HCT116 (cell line): ENCODE measurements at regions not wholly inside any gene's neighbourhood (a gene's known extent, or its start where the extent isn't known, plus 50 kb on each side); places are given as distances from the start of the nearest gene placed in this dataset.

Experiments
- ATAC-seq: fragments of 200-7000 bp; cut with Tn5 transposase; 2 replicates; pipeline ENCODE4 v1.9.1; 2020; ENCODE audit warnings: mild to moderate bottlenecking, moderate library complexity
- BruUV-seq: library from RNA; stranded (reverse); fragments of 400-500 nt; replicated peaks from 2 replicates; lab custom pipeline; 2021; lab: Mats Ljungman, UMichigan
- CTCF ChIA-PET: fragments of 300-600 bp; sonication (Branson Sonifier 250); formaldehyde crosslinking; loops from one replicate; lab custom pipeline; 2021; ENCODE audit warnings: antibody characterized with exemption; lab: Charles Lee
- POLR2A ChIA-PET: fragments of 300-600, 350-600 bp; sonication (Branson Sonifier 250); formaldehyde crosslinking; loops from one replicate; lab custom pipeline; 2021; ENCODE audit warnings: antibody characterized with exemption; lab: Charles Lee
- RAD21 ChIA-PET, 2 experiments: fragments of 300-600 bp; sonication (Branson Sonifier 250); formaldehyde crosslinking; loops; one replicate each; lab custom pipeline; 2023; ENCODE audit warnings: low total read pairs in 2 of 2; ENCODE audit not compliant: uncharacterized antibody in 2 of 2, unreplicated experiment in 2 of 2, low non-redundant PET in 1 of 2; lab: Charles Lee
- DNase-seq: peaks from one replicate; pipeline ENCODE4 v3.0.0-alpha.2; 2010; ENCODE audit warnings: low read depth, low spot score
- H2AFZ ChIP-seq: fragments of 200-600 bp; shearing (Covaris generic), sonication (generic); 2 replicates; pipeline ENCODE4 v1.6.1; 2017; ENCODE audit warnings: low read depth, mixed run types, mixed read lengths, antibody characterized with exemption, low read length; ENCODE audit not compliant: poor library complexity, severe bottlenecking
- H3K27ac ChIP-seq: 2 replicates; pipeline ENCODE4 v1.5.1; 2012; ENCODE audit warnings: low read depth, low read length
- H3K27me3 ChIP-seq: fragments of 200-600 bp; sonication (generic); 2 replicates; pipeline ENCODE4 v1.6.1; 2016; ENCODE audit warnings: mixed run types, low read length, mixed read lengths; ENCODE audit not compliant: insufficient read depth
- H3K36me3 ChIP-seq, 2 experiments: fragments of 200-500 bp in 1 of 2; fragments of 200-600 bp in 1 of 2; sonication (Bioruptor generic) in 1 of 2; sonication (generic) in 1 of 2; 2 replicates each; pipeline versions ENCODE4 v1.5.1 to v1.6.1; 2014 to 2016; ENCODE audit warnings: low read length in 2 of 2, inconsistent platforms in 1 of 2, mixed read lengths in 1 of 2, mixed run types in 1 of 2; ENCODE audit not compliant: insufficient read depth in 2 of 2, control insufficient read depth in 1 of 2
- H3K4me1 ChIP-seq, 2 experiments: fragments of 200-600 bp in 1 of 2; sonication (generic) in 1 of 2; 2 replicates each; pipeline versions ENCODE4 v1.5.1 to v1.6.1; 2012 to 2017; ENCODE audit warnings: low read length in 2 of 2, inconsistent platforms in 1 of 2, mild to moderate bottlenecking in 1 of 2, mixed read lengths in 1 of 2, mixed run types in 1 of 2, moderate library complexity in 1 of 2; ENCODE audit not compliant: insufficient read depth in 2 of 2, control insufficient read depth in 1 of 2
- H3K4me2 ChIP-seq: fragments of 200-600 bp; sonication (generic); 2 replicates; pipeline ENCODE4 v1.6.1; 2017; ENCODE audit warnings: mixed run types, low read length, mixed read lengths
- H3K4me3 ChIP-seq, 2 experiments: fragments of 200-600 bp in 1 of 2; sonication (generic) in 1 of 2; replicated peaks in 1 of 2; 2 replicates each; pipeline ENCODE4 v1.5.1; 2011 to 2016; ENCODE audit warnings: low read length in 2 of 2, control low read depth in 1 of 2, low read depth in 1 of 2, mild to moderate bottlenecking in 1 of 2, mixed read lengths in 1 of 2, mixed run types in 1 of 2
- H3K79me2 ChIP-seq: fragments of 200-600 bp; sonication (generic); 2 replicates; pipeline ENCODE4 v1.6.1; 2017; ENCODE audit warnings: mild to moderate bottlenecking, mixed run types, low read length, moderate library complexity, mixed read lengths; ENCODE audit not compliant: insufficient read depth
- H3K9ac ChIP-seq: fragments of 200-600 bp; sonication (generic); 2 replicates; pipeline ENCODE4 v1.6.1; 2016; ENCODE audit warnings: low read length, mixed read lengths
- H3K9me2 ChIP-seq: fragments of 200-600 bp; sonication (generic), shearing (Covaris generic); 2 replicates; pipeline ENCODE4 v1.6.1; 2017; ENCODE audit warnings: mixed run types, mild to moderate bottlenecking, moderate library complexity; ENCODE audit not compliant: insufficient read depth
- H3K9me3 ChIP-seq, 2 experiments: fragments of 200-500 bp in 1 of 2; fragments of 200-600 bp in 1 of 2; sonication (Bioruptor generic) in 1 of 2; sonication (generic) in 1 of 2; 2 replicates each; pipeline ENCODE4 v1.6.1; 2014 to 2017; ENCODE audit warnings: low read length in 2 of 2, mixed read lengths in 2 of 2, inconsistent platforms in 1 of 2, low read depth in 1 of 2, mild to moderate bottlenecking in 1 of 2, mixed run types in 1 of 2, moderate library complexity in 1 of 2; ENCODE audit not compliant: control insufficient read depth in 1 of 2, insufficient read depth in 1 of 2
- H4K20me1 ChIP-seq: fragments of 200-600 bp; sonication (generic), shearing (Covaris generic); 2 replicates; pipeline ENCODE4 v1.6.1; 2017; ENCODE audit warnings: mixed run types, mild to moderate bottlenecking, moderate library complexity; ENCODE audit not compliant: insufficient read depth
- CBX3 ChIP-seq: IDR thresholded peaks from 2 replicates; pipeline ENCODE4 v1.6.1; 2012; ENCODE audit warnings: low read depth
- CTCF ChIP-seq, 3 experiments: fragments of 200-600 bp in 1 of 3; sonication (generic) in 1 of 3; IDR thresholded peaks in 2 of 3; conservative IDR thresholded peaks in 1 of 3; 2 replicates each; pipeline ENCODE4 v1.5.1; 2012 to 2017; ENCODE audit warnings: low read depth in 2 of 3, low read length in 2 of 3, antibody characterized with exemption in 1 of 3, borderline replicate concordance in 1 of 3, control low read depth in 1 of 3, mild to moderate bottlenecking in 1 of 3, mixed read lengths in 1 of 3, mixed run types in 1 of 3, moderate library complexity in 1 of 3; ENCODE audit not compliant: insufficient read depth in 1 of 3
- POLR2A ChIP-seq: IDR thresholded peaks from 2 replicates; pipeline ENCODE4 v1.7.0; 2011; ENCODE audit warnings: borderline replicate concordance; ENCODE audit not compliant: insufficient read depth, insufficient read length; ENCODE audit errors: extremely low read depth
- POLR2AphosphoS5 ChIP-seq: IDR thresholded peaks from 2 replicates; pipeline ENCODE4 v1.6.1; 2011; ENCODE audit warnings: mild to moderate bottlenecking, low read depth, low read length, moderate library complexity
- TCF7L2 ChIP-seq: IDR thresholded peaks from 2 replicates; pipeline ENCODE4 v1.7.0; 2011; ENCODE audit warnings: borderline replicate concordance, inconsistent platforms; ENCODE audit not compliant: insufficient read depth, insufficient read length; ENCODE audit errors: extremely low read depth
- YY1 ChIP-seq: IDR thresholded peaks from 2 replicates; pipeline ENCODE4 v1.6.1; 2011; ENCODE audit warnings: low read length, low read depth, moderate library complexity, mild to moderate bottlenecking; ENCODE audit not compliant: insufficient replicate concordance; ENCODE audit errors: extremely low read depth
- intact Hi-C: fragments of 100-400 bp; cut with micrococcal nuclease; formaldehyde crosslinking; loops from 2 replicates; pipeline ENCODE4 v1.10.0; 2022

GRCh38 chr12:126856958-126857357 is 1410.0 kb upstream of the TMEM132C start:
- no peaks in the 10 kb centered on the region for H3K9me3 ChIP-seq
- ATAC-seq = peak; percentile 62
- CTCF ChIA-PET = no interaction called here

GRCh38 chr12:126858560-126858959 is 1408.4 kb upstream of the TMEM132C start:
- no peaks in the 10 kb centered on the region for H3K79me2 ChIP-seq
- TF ChIP-seq POLR2A = no peak
- TF ChIP-seq POLR2AphosphoS5 = no peak
- H4K20me1 ChIP-seq = no peaks in the 10 kb centered on the region
- no peaks in the 10 kb centered on the region for H3K4me1 ChIP-seq
- H3K27me3 ChIP-seq = peaks cover 11% of the 10 kb centered on the region; the same call in 1 of the 2 replicates
- POLR2A ChIA-PET = no interaction called here
- BruUV-seq = no TSS peak
- RAD21 ChIA-PET = no interaction called here
- H3K4me3 ChIP-seq = no peak overlapping the region
- intact Hi-C loops = no loop called here
- CTCF ChIA-PET = no interaction called here
- H3K27ac ChIP-seq = no peak overlapping the region
- H3K9ac ChIP-seq = no peak overlapping the region
- H2AFZ ChIP-seq = no peak overlapping the region
- no peaks in the 10 kb centered on the region for H3K36me3 ChIP-seq
- no peaks in the 10 kb centered on the region for H3K9me2 ChIP-seq
- ATAC-seq = no peak
- no peak for DNase-seq
- H3K4me2 ChIP-seq = no peak overlapping the region
- H3K9me3 ChIP-seq = no peaks in the 10 kb centered on the region

More at GRCh38 chr12:126856958-126857357, 1410.0 kb upstream of the TMEM132C start:
- Histone ChIP-seq H3K27ac (no peak overlapping the region), H3K4me1 (no peaks in the 10 kb centered on the region), H3K36me3 (no peaks in the 10 kb centered on the region), H3K4me3 (no peak overlapping the region), H2AFZ (no peak overlapping the region), H3K4me2 (no peak overlapping the region), H3K79me2 (no peaks in the 10 kb centered on the region), H3K9ac (no peak overlapping the region), H3K27me3 (peaks cover 11% of the 10 kb centered on the region; the same call in 1 of the 2 replicates), H3K9me2 (no peaks in the 10 kb centered on the region), H4K20me1 (no peaks in the 10 kb centered on the region)
- ChIA-PET RAD21 (no interaction called here), POLR2A (no interaction called here)
- intact Hi-C loops = no loop called here
- TF ChIP-seq TCF7L2 (no peak), YY1 (no peak), CTCF (IDR thresholded peaks at IDR 0.05 in 2 of 3, conservative IDR thresholded peaks at IDR 0.05 in 1 of 3; ENCODE audit: borderline replicate concordance in 1 of 3, insufficient read depth in 1 of 3, low read depth in 2 of 3, low read length in 2 of 3) (peak in 2 of 3 experiments; percentile 19; a peak in 2 of 6 replicates), POLR2AphosphoS5 (no peak), CBX3 (no peak)
- no TSS peak for BruUV-seq
- DNase-seq = no peak
